Testis (tissue), 2 donors: ENCODE measurements at regions not wholly inside any gene's neighbourhood (a gene's known extent, or its start where the extent isn't known, plus 50 kb on each side); places are given as distances from the start of the nearest gene placed in this dataset.

Source experiments
- DNase-seq: peaks from one replicate; pipeline ENCODE4 v3.0.0-alpha.2; 2019
- H3K27ac ChIP-seq, 2 donors: fragments of 200-600 bp; sonication (generic); one replicate each; pipeline ENCODE4 v1.5.1; 2019
- H3K27me3 ChIP-seq: fragments of 200-600 bp; sonication (generic); one replicate; pipeline ENCODE4 v1.5.1; 2019
- H3K36me3 ChIP-seq: fragments of 200-600 bp; sonication (generic); one replicate; pipeline ENCODE4 v1.5.1; 2017; ENCODE audit warnings: low read depth; ENCODE audit errors: missing control alignments
- H3K4me1 ChIP-seq: fragments of 200-600 bp; sonication (generic); one replicate; pipeline ENCODE4 v1.5.1; 2019
- H3K4me3 ChIP-seq, 2 donors: fragments of 200-600 bp; sonication (generic); one replicate each; pipeline ENCODE4 v1.5.1; 2017 to 2019
- H3K9me3 ChIP-seq: fragments of 200-600 bp; sonication (generic); one replicate; pipeline ENCODE4 v1.5.1; 2017
- POLR2A ChIP-seq: fragments of 450-650 bp; IDR thresholded peaks from one replicate; pipeline ENCODE4 v1.6.1; 2017; ENCODE audit warnings: antibody characterized with exemption, mild to moderate bottlenecking, moderate library complexity
- WGBS, 2 donors: methylation state at CpG; one replicate each; pipeline ENCODE4 v1.1.5; 2018; 5-methylcytosine and 5-hydroxymethylcytosine counted together
- intact Hi-C: fragments of 100-400 bp; cut with DNase I; formaldehyde crosslinking; loops from one replicate; pipeline ENCODE4 v1.15.1; 2023; ENCODE audit warnings: low total_unique reads
- TF ChIP-seq, protein P1 (sequence below), 3 experiments: fragments of 450-650 bp in 2 of 3; fragments of 200-600 bp in 1 of 3; sonication (generic) in 1 of 3; IDR thresholded peaks; one replicate each; pipeline ENCODE4 v1.5.1; 2016 to 2019; ENCODE audit warnings: antibody characterized with exemption in 3 of 3, mild to moderate bottlenecking in 2 of 3, moderate library complexity in 1 of 3

- Histone ChIP-seq H3K9me3 (no peaks in the 10 kb centered on the region), H3K27ac (no peak overlapping the region), H3K4me3 (no peak overlapping the region), H3K4me1 (no peaks in the 10 kb centered on the region), H3K27me3 (no peaks in the 10 kb centered on the region), H3K36me3 (no peaks in the 10 kb centered on the region)
- TF ChIP-seq POLR2A = no peak
- TF ChIP-seq, protein P1, sequence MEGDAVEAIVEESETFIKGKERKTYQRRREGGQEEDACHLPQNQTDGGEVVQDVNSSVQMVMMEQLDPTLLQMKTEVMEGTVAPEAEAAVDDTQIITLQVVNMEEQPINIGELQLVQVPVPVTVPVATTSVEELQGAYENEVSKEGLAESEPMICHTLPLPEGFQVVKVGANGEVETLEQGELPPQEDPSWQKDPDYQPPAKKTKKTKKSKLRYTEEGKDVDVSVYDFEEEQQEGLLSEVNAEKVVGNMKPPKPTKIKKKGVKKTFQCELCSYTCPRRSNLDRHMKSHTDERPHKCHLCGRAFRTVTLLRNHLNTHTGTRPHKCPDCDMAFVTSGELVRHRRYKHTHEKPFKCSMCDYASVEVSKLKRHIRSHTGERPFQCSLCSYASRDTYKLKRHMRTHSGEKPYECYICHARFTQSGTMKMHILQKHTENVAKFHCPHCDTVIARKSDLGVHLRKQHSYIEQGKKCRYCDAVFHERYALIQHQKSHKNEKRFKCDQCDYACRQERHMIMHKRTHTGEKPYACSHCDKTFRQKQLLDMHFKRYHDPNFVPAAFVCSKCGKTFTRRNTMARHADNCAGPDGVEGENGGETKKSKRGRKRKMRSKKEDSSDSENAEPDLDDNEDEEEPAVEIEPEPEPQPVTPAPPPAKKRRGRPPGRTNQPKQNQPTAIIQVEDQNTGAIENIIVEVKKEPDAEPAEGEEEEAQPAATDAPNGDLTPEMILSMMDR (IDR thresholded peaks at IDR 0.05) = no peak
- intact Hi-C loops = no loop called here
- WGBS, 2 donors = 83 to 92% methylated on average over 1 of the region's 1 CpG
- DNase-seq = no peak
Measured at GRCh38 chr7:115132096-115132495, 210.2 kb downstream of the MDFIC start.

- intact Hi-C loops = no loop called here
- no peak for DNase-seq
- 73 to 83% methylated on average over 2 of the region's 2 CpGs for WGBS, 2 donors
Measured at GRCh38 chr7:115128154-115128553, 206.3 kb downstream of the MDFIC start.

GRCh38 chr7:115127399-115128021 lies 205.6 kb downstream of the MDFIC start:
- no peaks in the 10 kb centered on the region for H3K4me1 ChIP-seq
- no peak overlapping the region for H3K4me3 ChIP-seq
- TF ChIP-seq POLR2A = no peak
- TF ChIP-seq, protein P1 (IDR thresholded peaks at IDR 0.05) = no peak
- no peak overlapping the region for H3K27ac ChIP-seq
- intact Hi-C loops = no loop called here
- 81 to 84% methylated on average over 5 of the region's 5 CpGs for WGBS, 2 donors
- DNase-seq = no peak
- H3K36me3 ChIP-seq = no peaks in the 10 kb centered on the region
- H3K9me3 ChIP-seq = no peaks in the 10 kb centered on the region
- H3K27me3 ChIP-seq = no peaks in the 10 kb centered on the region

More at GRCh38 chr7:115128154-115128553, 206.3 kb downstream of the MDFIC start:
- TF ChIP-seq, protein P1 (IDR thresholded peaks at IDR 0.05) = no peak
- no peak for TF ChIP-seq POLR2A
- no peaks in the 10 kb centered on the region for H3K27me3 ChIP-seq
- no peaks in the 10 kb centered on the region for H3K36me3 ChIP-seq
- no peaks in the 10 kb centered on the region for H3K9me3 ChIP-seq
- no peak overlapping the region for H3K27ac ChIP-seq
- no peak overlapping the region for H3K4me3 ChIP-seq
- H3K4me1 ChIP-seq = no peaks in the 10 kb centered on the region

GRCh38 chr7:115125750-115126149 lies 203.9 kb downstream of the MDFIC start:
- Histone ChIP-seq H3K27ac (no peak overlapping the region), H3K4me3 (no peak overlapping the region), H3K27me3 (no peaks in the 10 kb centered on the region), H3K36me3 (no peaks in the 10 kb centered on the region), H3K9me3 (no peaks in the 10 kb centered on the region), H3K4me1 (no peaks in the 10 kb centered on the region)
- TF ChIP-seq POLR2A = no peak
- TF ChIP-seq, protein P1 (IDR thresholded peaks at IDR 0.05) = no peak
- intact Hi-C loops = no loop called here
- DNase-seq = no peak

DNA sequence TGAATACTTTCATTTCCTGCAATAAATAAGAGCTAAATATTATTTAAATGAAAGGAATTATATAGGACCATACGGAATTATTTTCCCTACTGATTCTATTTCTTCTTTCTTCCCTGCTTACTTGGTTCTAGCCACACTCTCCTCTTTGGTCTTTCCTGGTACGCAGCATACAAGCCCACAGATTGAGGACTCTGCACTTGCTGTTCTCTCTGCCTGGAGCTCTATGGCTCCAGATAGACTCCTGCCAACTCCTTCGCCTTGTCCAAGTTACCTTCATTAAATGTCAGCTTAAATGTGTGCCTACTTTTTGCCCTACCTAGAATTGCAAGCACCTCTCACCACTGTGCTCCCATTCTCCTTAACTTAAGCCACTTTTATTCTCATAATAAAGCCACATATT lies 203.4 kb downstream of the MDFIC start:
- Histone ChIP-seq H3K4me1 (no peaks in the 10 kb centered on the region), H3K36me3 (no peaks in the 10 kb centered on the region), H3K4me3 (no peak overlapping the region), H3K27me3 (no peaks in the 10 kb centered on the region), H3K9me3 (no peaks in the 10 kb centered on the region), H3K27ac (no peak overlapping the region)
- DNase-seq = no peak
- TF ChIP-seq, protein P1 (IDR thresholded peaks at IDR 0.05) = no peak
- TF ChIP-seq POLR2A = no peak
- intact Hi-C loops = no loop called here
- 91% methylated on average over 3 of the region's 3 CpGs for whole genome bisulfite sequencing, 2 donors
